DOHH2 (cell line): ENCODE measurements at regions not wholly inside any gene's neighbourhood (a gene's known extent, or its start where the extent isn't known, plus 50 kb on each side); places are given as distances from the start of the nearest gene placed in this dataset.

Source experiments
- CTCF ChIP-seq: fragments of 200-600 bp; sonication (generic); IDR thresholded peaks from one replicate; pipeline ENCODE4 v1.5.1; 2014; ENCODE audit warnings: antibody characterized with exemption, mild to moderate bottlenecking, low read depth, low read length; ENCODE audit not compliant: poor library complexity, severe bottlenecking
- EZH2phosphoT487 ChIP-seq: fragments of 200-600 bp; sonication (generic); IDR thresholded peaks from 2 replicates; pipeline ENCODE4 v1.6.1; 2017; ENCODE audit warnings: borderline replicate concordance, mild to moderate bottlenecking, antibody characterized with exemption, low read length, moderate library complexity, mixed read lengths

GRCh38 chr14:66140213-66140918 is 345.8 kb upstream of the CCDC196 start:
- TF ChIP-seq CTCF, result no peak
- TF ChIP-seq EZH2phosphoT487, result no peak
